ENCODE measurements at regions not wholly inside any gene's neighbourhood (a gene's known extent, or its start where the extent isn't known, plus 50 kb on each side); places are given as distances from the start of the nearest gene placed in this dataset.

GRCh38 chr2:198214114-198214596, 409.8 kb downstream of the PLCL1 start:
- H2AFZ ChIP-seq (ENCODE audit: low read depth, low read length): no peak overlapping the region
- no peaks in the 10 kb centered on the region for H3K36me3 Mint-ChIP-seq (ENCODE audit: low read depth, unreplicated experiment)
- TF ChIP-seq EZH2 (IDR thresholded peaks at IDR 0.05; ENCODE audit: insufficient read depth, low read length) (no peak), CTCF (IDR thresholded peaks at IDR 0.05; ENCODE audit: insufficient read depth, low read depth, low read length) (no peak)

DNA sequence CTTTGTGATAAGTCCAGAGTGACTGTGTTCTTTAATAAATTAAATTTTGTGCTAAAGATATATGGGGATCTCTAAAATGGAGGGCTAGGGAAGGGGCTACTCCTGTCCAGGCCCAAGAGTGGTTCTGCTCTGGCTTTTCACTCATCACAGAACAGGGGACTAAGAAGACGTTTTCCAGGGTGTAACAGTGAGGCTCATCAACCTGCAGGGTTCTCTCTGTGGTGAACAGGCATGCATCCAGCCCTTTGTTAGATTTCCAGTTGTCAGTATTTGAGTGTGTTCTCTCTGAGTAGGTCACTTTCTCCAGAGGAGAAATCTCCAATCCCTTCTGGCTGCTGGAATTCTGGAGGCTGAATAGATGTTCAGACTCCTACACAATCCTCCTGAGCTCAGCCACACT, 408.9 kb downstream of the PLCL1 start:
- Histone ChIP-seq H3K9ac (ENCODE audit: low read length) (no peak overlapping the region), H4K20me1 (ENCODE audit: insufficient read depth, low read length) (no peaks in the 10 kb centered on the region), H3K4me1 (ENCODE audit: insufficient read depth, low read length) (no peaks in the 10 kb centered on the region), H3K4me3 (ENCODE audit: insufficient read depth, low read depth, low read length) (no peak overlapping the region), H3K36me3 (ENCODE audit: insufficient read depth, low read length) (no peaks in the 10 kb centered on the region), H3K79me2 (ENCODE audit: insufficient read depth, low read length) (no peaks in the 10 kb centered on the region), H2AFZ (ENCODE audit: low read depth, low read length) (no peak overlapping the region), H3K27me3 (ENCODE audit: insufficient read depth, low read length) (no peaks in the 10 kb centered on the region), H3K27ac (ENCODE audit: low read depth, low read length) (no peak overlapping the region), H3K9me3 (ENCODE audit: insufficient read depth, low read depth, low read length) (no peaks in the 10 kb centered on the region), H3K4me2 (ENCODE audit: low read length) (no peak overlapping the region)
- DNase-seq (ENCODE audit: low read depth): no peak
- Mint-ChIP-seq H3K27ac (ENCODE audit: unreplicated experiment) (no peak overlapping the region), H3K36me3 (ENCODE audit: low read depth, unreplicated experiment) (no peaks in the 10 kb centered on the region), H3K4me3 (ENCODE audit: unreplicated experiment) (no peak overlapping the region), H3K27me3 (ENCODE audit: low read depth, unreplicated experiment) (no peaks in the 10 kb centered on the region), H3K4me1 (ENCODE audit: low read depth, unreplicated experiment) (no peaks in the 10 kb centered on the region), H3K9me3 (ENCODE audit: unreplicated experiment) (no peaks in the 10 kb centered on the region)
- FAIRE-seq: no peak
- TF ChIP-seq CTCF (IDR thresholded peaks at IDR 0.05; ENCODE audit: insufficient read depth, low read depth, low read length): no peak

More at GRCh38 chr2:198214114-198214596, 409.8 kb downstream of the PLCL1 start:
- Mint-ChIP-seq H3K27me3 (ENCODE audit: low read depth, unreplicated experiment) (no peaks in the 10 kb centered on the region), H3K4me3 (ENCODE audit: unreplicated experiment) (no peak overlapping the region), H3K27ac (ENCODE audit: unreplicated experiment) (peak overlapping the region; percentile 63), H3K4me1 (ENCODE audit: low read depth, unreplicated experiment) (peaks cover 3% of the 10 kb centered on the region), H3K9me3 (ENCODE audit: unreplicated experiment) (no peaks in the 10 kb centered on the region)
- no peak overlapping the region for H3K4me2 ChIP-seq (ENCODE audit: low read length)
- DNase-seq (ENCODE audit: low read depth) (no peak), FAIRE-seq (no peak)
- H3K4me3 ChIP-seq (ENCODE audit: insufficient read depth, low read depth, low read length): no peak overlapping the region
- no peak overlapping the region for H3K9ac ChIP-seq (ENCODE audit: low read length)
- no peaks in the 10 kb centered on the region for H3K79me2 ChIP-seq (ENCODE audit: insufficient read depth, low read length)
- no peaks in the 10 kb centered on the region for H3K36me3 ChIP-seq (ENCODE audit: insufficient read depth, low read length)
- H3K27ac ChIP-seq (ENCODE audit: low read depth, low read length): no peak overlapping the region
- no peaks in the 10 kb centered on the region for H3K4me1 ChIP-seq (ENCODE audit: insufficient read depth, low read length)
- no peaks in the 10 kb centered on the region for H3K9me3 ChIP-seq (ENCODE audit: insufficient read depth, low read depth, low read length)
- no peaks in the 10 kb centered on the region for H4K20me1 ChIP-seq (ENCODE audit: insufficient read depth, low read length)
- no peaks in the 10 kb centered on the region for H3K27me3 ChIP-seq (ENCODE audit: insufficient read depth, low read length)

DNA sequence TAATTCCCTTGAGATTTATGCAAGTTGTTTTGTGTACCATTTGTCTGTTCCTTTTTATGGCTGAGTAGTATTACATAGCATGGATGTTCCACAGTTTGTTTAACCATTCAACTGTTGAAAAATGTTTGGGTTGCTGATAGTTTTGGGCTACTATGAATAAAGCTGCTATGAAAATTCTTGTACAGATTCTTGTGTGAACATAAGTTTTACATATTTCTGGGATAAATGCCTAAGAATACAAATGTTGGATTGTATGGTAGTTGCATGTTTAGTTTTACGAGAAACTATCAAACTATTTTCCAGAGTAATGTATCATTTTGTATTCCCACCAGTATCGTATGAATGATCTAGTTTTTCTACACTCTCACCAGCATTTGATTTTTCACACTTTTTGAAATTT, 407.3 kb downstream of the PLCL1 start:
- Mint-ChIP-seq H3K9me3 (ENCODE audit: unreplicated experiment) (no peaks in the 10 kb centered on the region), H3K4me1 (ENCODE audit: low read depth, unreplicated experiment) (no peaks in the 10 kb centered on the region), H3K27me3 (ENCODE audit: low read depth, unreplicated experiment) (no peaks in the 10 kb centered on the region), H3K27ac (ENCODE audit: unreplicated experiment) (no peak overlapping the region), H3K36me3 (ENCODE audit: low read depth, unreplicated experiment) (no peaks in the 10 kb centered on the region), H3K4me3 (ENCODE audit: unreplicated experiment) (no peak overlapping the region)
- no peaks in the 10 kb centered on the region for H3K79me2 ChIP-seq (ENCODE audit: insufficient read depth, low read length)
- no peak overlapping the region for H2AFZ ChIP-seq (ENCODE audit: low read depth, low read length)
- FAIRE-seq: no peak
- H3K9ac ChIP-seq (ENCODE audit: low read length): no peak overlapping the region
- no peak for DNase-seq (ENCODE audit: low read depth)
- TF ChIP-seq CTCF (IDR thresholded peaks at IDR 0.05; ENCODE audit: insufficient read depth, low read depth, low read length) (no peak), EZH2 (IDR thresholded peaks at IDR 0.05; ENCODE audit: insufficient read depth, low read length) (no peak)
- H3K4me2 ChIP-seq (ENCODE audit: low read length): no peak overlapping the region
- no peaks in the 10 kb centered on the region for H3K27me3 ChIP-seq (ENCODE audit: insufficient read depth, low read length)
- no peaks in the 10 kb centered on the region for H4K20me1 ChIP-seq (ENCODE audit: insufficient read depth, low read length)
- no peak overlapping the region for H3K27ac ChIP-seq (ENCODE audit: low read depth, low read length)
- no peaks in the 10 kb centered on the region for H3K9me3 ChIP-seq (ENCODE audit: insufficient read depth, low read depth, low read length)
- H3K36me3 ChIP-seq (ENCODE audit: insufficient read depth, low read length): no peaks in the 10 kb centered on the region
- H3K4me1 ChIP-seq (ENCODE audit: insufficient read depth, low read length): no peaks in the 10 kb centered on the region
- H3K4me3 ChIP-seq (ENCODE audit: insufficient read depth, low read depth, low read length): no peak overlapping the region
